SK-N-SH (cell line): ENCODE measurements at regions not wholly inside any gene's neighbourhood (a gene's known extent, or its start where the extent isn't known, plus 50 kb on each side); places are given as distances from the start of the nearest gene placed in this dataset.

ENCODE experiments used
- EP300 ChIP-seq, 2 experiments: IDR thresholded peaks; 2 replicates each; pipeline versions ENCODE4 v1.4.0 to v1.6.1; 2012; ENCODE audit warnings: borderline replicate concordance in 1 of 2, low read depth in 1 of 2, low read length in 1 of 2
- MXI1 ChIP-seq: IDR thresholded peaks from 2 replicates; pipeline ENCODE4 v1.6.1; 2012; ENCODE audit warnings: mild to moderate bottlenecking, low read depth, low read length, improper control_type of control experiment
- NFIC ChIP-seq: IDR thresholded peaks from 2 replicates; pipeline ENCODE4 v1.4.0; 2012; ENCODE audit warnings: borderline replicate concordance
- POLR2AphosphoS5 ChIP-seq: IDR thresholded peaks from 2 replicates; pipeline ENCODE4 v1.6.1; 2012; ENCODE audit warnings: low read depth, low read length
- RCOR1 ChIP-seq: fragments of 150-350 bp; IDR thresholded peaks from 2 replicates; pipeline ENCODE4 v1.6.1; 2017; ENCODE audit warnings: antibody characterized with exemption, low read length
- TCF12 ChIP-seq: IDR thresholded peaks from 2 replicates; pipeline ENCODE4 v1.4.0; 2012
- YY1 ChIP-seq: IDR thresholded peaks from 2 replicates; pipeline ENCODE4 v1.4.0; 2012; ENCODE audit warnings: low read depth, mild to moderate bottlenecking
- TF ChIP-seq, protein P1 (sequence below): fragments of 200-600 bp; sonication (generic); IDR thresholded peaks from 2 replicates; pipeline ENCODE4 v1.6.1; 2017; ENCODE audit warnings: antibody characterized with exemption, mild to moderate bottlenecking, moderate library complexity

DNA sequence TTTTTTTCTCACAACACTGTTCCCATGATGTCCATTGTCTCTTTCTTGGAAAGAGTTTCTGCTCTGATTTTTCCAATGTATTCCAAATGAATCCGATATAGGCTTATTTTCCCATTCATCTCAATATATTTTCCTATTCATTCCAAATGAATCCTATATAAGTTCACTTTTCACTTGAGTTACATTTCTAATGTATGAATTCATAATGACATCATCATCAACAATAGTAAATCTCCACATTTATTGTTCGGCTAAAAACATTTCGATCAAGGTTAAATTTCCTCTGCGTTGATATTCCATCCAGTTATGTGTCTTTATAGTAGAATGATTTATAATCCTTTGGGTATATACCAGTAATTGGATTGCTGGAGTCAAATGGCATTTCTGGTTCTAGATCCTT, 76.7 kb upstream of the SLC8A1 start:
- TF ChIP-seq NFIC (no peak), EP300 (IDR thresholded peaks at IDR 0.05; ENCODE audit: borderline replicate concordance in 1 of 2, low read depth in 1 of 2, low read length in 1 of 2) (no peak), YY1 (no peak), POLR2AphosphoS5 (no peak), MXI1 (no peak), RCOR1 (no peak), TCF12 (no peak)
- TF ChIP-seq, protein P1, sequence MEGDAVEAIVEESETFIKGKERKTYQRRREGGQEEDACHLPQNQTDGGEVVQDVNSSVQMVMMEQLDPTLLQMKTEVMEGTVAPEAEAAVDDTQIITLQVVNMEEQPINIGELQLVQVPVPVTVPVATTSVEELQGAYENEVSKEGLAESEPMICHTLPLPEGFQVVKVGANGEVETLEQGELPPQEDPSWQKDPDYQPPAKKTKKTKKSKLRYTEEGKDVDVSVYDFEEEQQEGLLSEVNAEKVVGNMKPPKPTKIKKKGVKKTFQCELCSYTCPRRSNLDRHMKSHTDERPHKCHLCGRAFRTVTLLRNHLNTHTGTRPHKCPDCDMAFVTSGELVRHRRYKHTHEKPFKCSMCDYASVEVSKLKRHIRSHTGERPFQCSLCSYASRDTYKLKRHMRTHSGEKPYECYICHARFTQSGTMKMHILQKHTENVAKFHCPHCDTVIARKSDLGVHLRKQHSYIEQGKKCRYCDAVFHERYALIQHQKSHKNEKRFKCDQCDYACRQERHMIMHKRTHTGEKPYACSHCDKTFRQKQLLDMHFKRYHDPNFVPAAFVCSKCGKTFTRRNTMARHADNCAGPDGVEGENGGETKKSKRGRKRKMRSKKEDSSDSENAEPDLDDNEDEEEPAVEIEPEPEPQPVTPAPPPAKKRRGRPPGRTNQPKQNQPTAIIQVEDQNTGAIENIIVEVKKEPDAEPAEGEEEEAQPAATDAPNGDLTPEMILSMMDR: no peak
